ENCODE measurements at regions not wholly inside any gene's neighbourhood (a gene's known extent, or its start where the extent isn't known, plus 50 kb on each side); places are given as distances from the start of the nearest gene placed in this dataset.

- Histone ChIP-seq H3K4me1 (no peaks in the 10 kb centered on the region), H3K36me3 (no peaks in the 10 kb centered on the region), H3K4me3 (no peak overlapping the region), H3K9me3 (no peaks in the 10 kb centered on the region), H3K27me3 (no peaks in the 10 kb centered on the region), H3K27ac (no peak overlapping the region)
- intact Hi-C loops (cut with DNase I; ENCODE audit: low total_unique reads): no loop called here
- DNase-seq: no peak
- TF ChIP-seq CTCF (IDR thresholded peaks at IDR 0.05): no peak
These were observed 199.4 kb downstream of the ANAPC1 start for GRCh38 chr2:111684611-111685010.

DNA sequence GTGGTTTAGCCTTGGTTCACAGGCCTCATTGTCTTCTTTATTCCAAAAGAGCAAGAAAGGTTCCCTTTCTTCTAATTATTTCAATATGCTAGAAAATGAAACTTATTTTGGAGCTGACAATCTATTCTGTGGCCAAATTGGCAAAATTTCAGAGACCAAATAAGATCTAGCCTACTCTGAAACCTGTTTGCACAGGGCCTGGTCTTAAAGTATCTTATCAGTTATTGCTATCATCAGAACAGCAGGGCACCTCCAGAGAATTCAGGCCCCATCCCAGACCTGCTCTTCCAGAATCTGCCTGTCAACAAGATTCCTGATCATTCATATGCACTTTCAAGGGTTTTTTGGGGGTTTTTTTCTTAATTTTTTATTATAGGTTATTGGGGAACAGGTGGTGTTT is 198.7 kb downstream of the ANAPC1 start:
- H3K27ac ChIP-seq: no peak overlapping the region
- no peaks in the 10 kb centered on the region for H3K36me3 ChIP-seq
- no peak for DNase-seq
- H3K4me1 ChIP-seq: no peaks in the 10 kb centered on the region
- no peak for TF ChIP-seq CTCF (IDR thresholded peaks at IDR 0.05)
- no peak overlapping the region for H3K4me3 ChIP-seq
- H3K27me3 ChIP-seq: no peaks in the 10 kb centered on the region
- intact Hi-C loops (cut with DNase I; ENCODE audit: low total_unique reads): no loop called here
- no peaks in the 10 kb centered on the region for H3K9me3 ChIP-seq

DNA sequence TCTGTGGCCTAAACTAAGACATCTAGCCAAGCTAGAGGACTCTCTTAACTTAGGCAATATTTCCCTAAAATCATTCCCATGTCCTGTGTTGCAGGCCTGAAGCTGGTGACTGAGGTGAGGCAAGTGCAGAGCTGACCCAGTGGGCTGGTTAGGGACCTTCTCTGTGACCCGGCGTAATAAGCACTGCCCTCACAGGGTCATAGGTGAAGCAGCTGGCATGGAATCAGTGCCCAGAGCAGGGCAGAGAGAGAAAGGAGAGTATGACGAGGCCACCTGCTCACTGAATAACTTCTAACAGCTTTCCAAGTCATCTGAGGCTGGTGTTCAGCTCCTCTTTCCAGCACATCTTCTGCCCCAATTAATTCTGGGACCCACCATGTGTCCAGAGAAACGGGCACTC is 197.0 kb downstream of the ANAPC1 start:
- no peak for TF ChIP-seq CTCF (IDR thresholded peaks at IDR 0.05)
- no peaks in the 10 kb centered on the region for H3K27me3 ChIP-seq
- intact Hi-C loops (cut with DNase I; ENCODE audit: low total_unique reads): no loop called here
- no peak overlapping the region for H3K4me3 ChIP-seq
- H3K4me1 ChIP-seq: no peaks in the 10 kb centered on the region
- H3K36me3 ChIP-seq: no peaks in the 10 kb centered on the region
- H3K27ac ChIP-seq: no peak overlapping the region
- DNase-seq: no peak
- H3K9me3 ChIP-seq: no peaks in the 10 kb centered on the region

GRCh38 chr2:111687911-111688310 is 196.1 kb downstream of the ANAPC1 start:
- Histone ChIP-seq H3K9me3 (no peaks in the 10 kb centered on the region), H3K36me3 (no peaks in the 10 kb centered on the region), H3K27ac (no peak overlapping the region), H3K27me3 (no peaks in the 10 kb centered on the region), H3K4me3 (no peak overlapping the region), H3K4me1 (no peaks in the 10 kb centered on the region)
- TF ChIP-seq CTCF (IDR thresholded peaks at IDR 0.05): no peak
- DNase-seq: no peak
- intact Hi-C loops (cut with DNase I; ENCODE audit: low total_unique reads): no loop called here

DNA sequence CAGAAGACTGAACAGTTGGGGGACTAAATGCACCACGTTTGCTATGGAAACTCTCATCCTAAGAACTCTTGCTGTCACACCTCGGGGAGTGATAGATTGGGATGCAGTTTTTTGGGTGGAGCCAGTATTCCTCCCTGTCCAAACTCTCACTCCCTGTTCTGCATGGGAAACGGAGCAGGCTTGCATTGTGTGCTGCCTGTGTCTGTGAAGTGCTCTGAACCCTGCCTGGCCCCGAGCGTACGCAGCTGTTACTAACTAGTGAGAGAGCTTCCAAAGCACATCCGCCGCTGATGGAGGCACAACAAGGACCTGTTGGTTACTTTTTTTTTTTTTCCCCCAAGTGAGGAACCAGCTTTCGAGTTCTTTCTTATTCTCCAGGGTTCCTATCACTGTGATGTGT is 195.5 kb downstream of the ANAPC1 start:
- no peaks in the 10 kb centered on the region for H3K4me1 ChIP-seq
- no peaks in the 10 kb centered on the region for H3K27me3 ChIP-seq
- H3K36me3 ChIP-seq: no peaks in the 10 kb centered on the region
- DNase-seq: no peak
- intact Hi-C loops (cut with DNase I; ENCODE audit: low total_unique reads): no loop called here
- H3K4me3 ChIP-seq: no peak overlapping the region
- H3K9me3 ChIP-seq: no peaks in the 10 kb centered on the region
- H3K27ac ChIP-seq: no peak overlapping the region
- TF ChIP-seq CTCF (IDR thresholded peaks at IDR 0.05): no peak

DNA sequence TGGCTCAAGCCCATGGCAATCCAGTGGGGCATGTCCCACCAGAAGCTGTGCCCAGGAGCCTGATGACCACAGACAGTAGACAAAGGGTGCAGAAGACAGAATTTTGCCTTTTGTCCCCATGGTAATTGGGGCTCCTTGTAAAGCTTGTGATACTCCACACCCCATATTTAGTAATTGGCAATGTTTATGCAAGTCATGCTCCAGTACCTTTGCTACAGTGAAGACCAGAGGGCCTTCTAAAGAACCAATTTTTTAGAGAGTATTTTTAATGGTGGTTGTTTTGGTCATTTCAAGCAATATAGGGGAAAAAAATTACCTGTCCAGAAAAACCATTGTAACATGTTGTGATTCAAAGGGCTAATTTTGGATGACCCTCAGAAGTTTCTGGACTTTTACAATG is 194.8 kb downstream of the ANAPC1 start:
- DNase-seq: no peak
- Histone ChIP-seq H3K27me3 (no peaks in the 10 kb centered on the region), H3K36me3 (no peaks in the 10 kb centered on the region), H3K9me3 (no peaks in the 10 kb centered on the region), H3K4me3 (no peak overlapping the region), H3K4me1 (no peaks in the 10 kb centered on the region), H3K27ac (no peak overlapping the region)
- no peak for TF ChIP-seq CTCF (IDR thresholded peaks at IDR 0.05)
- intact Hi-C loops (cut with DNase I; ENCODE audit: low total_unique reads): no loop called here

Measured in tibial artery (tissue), 4 donors.